ENCODE measurements at regions not wholly inside any gene's neighbourhood (a gene's known extent, or its start where the extent isn't known, plus 50 kb on each side); places are given as distances from the start of the nearest gene placed in this dataset.

DNA sequence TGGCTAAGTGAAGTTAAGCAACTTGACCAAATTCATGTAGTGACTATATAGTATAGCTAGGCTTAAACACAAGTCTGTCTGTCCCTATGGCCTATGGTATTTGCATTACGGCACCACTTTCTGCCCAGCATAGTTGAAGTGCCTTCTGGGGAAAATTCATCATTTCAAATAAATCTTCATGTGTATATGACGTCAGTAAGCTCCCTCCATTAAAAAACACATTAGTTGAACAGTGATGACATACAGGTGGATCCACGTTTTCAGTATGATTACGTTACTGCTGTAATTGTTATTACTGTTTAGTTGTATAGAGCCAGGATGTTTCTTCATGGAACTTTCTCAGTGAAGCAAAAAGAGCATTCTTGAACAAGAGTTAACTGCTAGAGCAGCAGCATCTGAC is 96.2 kb downstream of the TENT5A start:
- no peaks in the 10 kb centered on the region for H3K27me3 ChIP-seq (ENCODE audit: control insufficient read depth in 1 of 2, insufficient read depth in 2 of 2, low read length in 2 of 2)
- H3K36me3 ChIP-seq (ENCODE audit: control insufficient read depth in 2 of 2, insufficient read depth in 2 of 2, low read length in 2 of 2), result peaks cover 0 to 4% of the 10 kb centered on the region in 2 donors
- H3K4me3 ChIP-seq (ENCODE audit: low read length in 2 of 2), result no peak overlapping the region
- no peak overlapping the region for H3K27ac ChIP-seq (ENCODE audit: low read length)
- H3K9me3 ChIP-seq (ENCODE audit: control insufficient read depth in 2 of 2, low read length in 2 of 2), result no peaks in the 10 kb centered on the region
- H3K9ac ChIP-seq (ENCODE audit: low read length in 2 of 2), result no peak overlapping the region
- no peaks in the 10 kb centered on the region for H3K4me1 ChIP-seq (ENCODE audit: control insufficient read depth, insufficient read depth, low read length)

DNA sequence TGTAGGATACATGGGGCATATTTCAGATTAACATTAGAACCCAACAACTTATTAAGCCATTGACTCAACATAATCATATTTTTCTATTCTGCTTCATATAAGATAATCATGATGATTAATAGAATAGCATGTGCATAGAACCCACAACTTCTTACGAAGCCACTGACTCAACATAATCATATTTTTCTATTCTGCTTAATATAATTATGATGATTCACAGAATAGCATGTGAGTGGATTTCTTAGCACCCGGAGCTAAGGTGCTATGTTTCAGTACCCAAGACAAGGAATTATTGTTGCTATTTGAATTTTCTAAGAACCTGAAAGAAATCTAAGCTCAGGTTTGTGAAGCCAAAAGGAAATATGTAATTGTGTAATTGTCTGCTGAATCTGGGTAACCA is 96.8 kb downstream of the TENT5A start:
- Histone ChIP-seq H3K9me3 (ENCODE audit: control insufficient read depth in 2 of 2, low read length in 2 of 2) (no peaks in the 10 kb centered on the region), H3K27me3 (ENCODE audit: control insufficient read depth in 1 of 2, insufficient read depth in 2 of 2, low read length in 2 of 2) (no peaks in the 10 kb centered on the region), H3K27ac (ENCODE audit: low read length) (no peak overlapping the region), H3K4me3 (ENCODE audit: low read length in 2 of 2) (no peak overlapping the region), H3K9ac (ENCODE audit: low read length in 2 of 2) (no peak overlapping the region), H3K4me1 (ENCODE audit: control insufficient read depth, insufficient read depth, low read length) (no peaks in the 10 kb centered on the region), H3K36me3 (ENCODE audit: control insufficient read depth in 2 of 2, insufficient read depth in 2 of 2, low read length in 2 of 2) (peaks cover 0 to 4% of the 10 kb centered on the region in 2 donors)

- no peak overlapping the region for H3K9ac ChIP-seq (ENCODE audit: low read length in 2 of 2)
- no peak overlapping the region for H3K27ac ChIP-seq (ENCODE audit: low read length)
- H3K9me3 ChIP-seq (ENCODE audit: control insufficient read depth in 2 of 2, low read length in 2 of 2), result no peaks in the 10 kb centered on the region
- no peaks in the 10 kb centered on the region for H3K36me3 ChIP-seq (ENCODE audit: control insufficient read depth in 2 of 2, insufficient read depth in 2 of 2, low read length in 2 of 2)
- no peak overlapping the region for H3K4me3 ChIP-seq (ENCODE audit: low read length in 2 of 2)
- no peaks in the 10 kb centered on the region for H3K27me3 ChIP-seq (ENCODE audit: control insufficient read depth in 1 of 2, insufficient read depth in 2 of 2, low read length in 2 of 2)
- H3K4me1 ChIP-seq (ENCODE audit: control insufficient read depth, insufficient read depth, low read length), result no peaks in the 10 kb centered on the region
Measured at GRCh38 chr6:81648502-81648901, 104.0 kb downstream of the TENT5A start.

DNA sequence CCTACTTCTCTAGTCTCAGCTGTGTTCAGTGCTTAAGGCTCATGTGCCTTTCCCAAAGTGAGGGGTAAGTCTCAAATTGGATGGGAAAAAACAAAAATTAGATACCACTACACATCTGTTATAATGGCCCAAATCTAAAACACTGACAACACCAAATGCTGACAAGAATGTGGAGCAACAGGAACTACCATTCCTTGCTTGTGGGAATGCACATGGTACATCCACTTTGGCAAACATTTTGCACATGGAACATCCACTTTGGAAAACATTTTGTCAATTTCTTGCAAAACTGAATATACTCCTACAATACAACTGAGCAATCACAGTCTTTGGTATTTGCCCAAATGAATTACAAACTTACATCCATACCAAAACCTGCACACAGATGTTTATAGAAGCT is 109.3 kb downstream of the TENT5A start:
- H3K27me3 ChIP-seq (ENCODE audit: control insufficient read depth in 1 of 2, insufficient read depth in 2 of 2, low read length in 2 of 2), result no peaks in the 10 kb centered on the region
- no peaks in the 10 kb centered on the region for H3K9me3 ChIP-seq (ENCODE audit: control insufficient read depth in 2 of 2, low read length in 2 of 2)
- no peak overlapping the region for H3K4me3 ChIP-seq (ENCODE audit: low read length in 2 of 2)
- no peaks in the 10 kb centered on the region for H3K36me3 ChIP-seq (ENCODE audit: control insufficient read depth in 2 of 2, insufficient read depth in 2 of 2, low read length in 2 of 2)
- H3K9ac ChIP-seq (ENCODE audit: low read length in 2 of 2), result no peak overlapping the region
- no peaks in the 10 kb centered on the region for H3K4me1 ChIP-seq (ENCODE audit: control insufficient read depth, insufficient read depth, low read length)
- no peak overlapping the region for H3K27ac ChIP-seq (ENCODE audit: low read length)

DNA sequence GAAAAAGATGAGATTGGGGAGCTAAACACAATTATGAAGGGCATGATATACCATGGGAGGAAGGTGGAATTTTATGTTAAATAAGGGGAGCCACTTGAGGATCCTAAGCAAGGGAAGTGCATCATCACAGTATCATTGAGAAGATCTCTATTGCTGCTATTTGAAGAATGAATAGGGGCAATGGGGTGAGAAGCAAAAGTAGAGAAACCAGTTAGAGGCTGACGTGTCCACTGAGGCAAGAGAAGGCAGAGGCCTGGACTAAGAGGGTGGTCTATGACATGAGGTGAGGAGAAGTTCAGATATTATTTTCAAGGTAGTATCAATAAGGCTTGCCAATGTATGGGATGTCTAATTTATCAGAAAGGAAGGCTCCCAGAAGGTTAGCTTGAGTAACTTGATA is 111.6 kb downstream of the TENT5A start:
- H3K9me3 ChIP-seq (ENCODE audit: control insufficient read depth in 2 of 2, low read length in 2 of 2), result no peaks in the 10 kb centered on the region

GRCh38 chr6:81640126-81640525 is 112.4 kb downstream of the TENT5A start:
- Histone ChIP-seq H3K27ac (ENCODE audit: low read length) (no peak overlapping the region), H3K36me3 (ENCODE audit: control insufficient read depth in 2 of 2, insufficient read depth in 2 of 2, low read length in 2 of 2) (no peaks in the 10 kb centered on the region), H3K27me3 (ENCODE audit: control insufficient read depth in 1 of 2, insufficient read depth in 2 of 2, low read length in 2 of 2) (no peaks in the 10 kb centered on the region), H3K9ac (ENCODE audit: low read length in 2 of 2) (no peak overlapping the region), H3K4me3 (ENCODE audit: low read length in 2 of 2) (no peak overlapping the region), H3K9me3 (ENCODE audit: control insufficient read depth in 2 of 2, low read length in 2 of 2) (no peaks in the 10 kb centered on the region), H3K4me1 (ENCODE audit: control insufficient read depth, insufficient read depth, low read length) (no peaks in the 10 kb centered on the region)

More for the DNA sequence above, 111.6 kb downstream of the TENT5A start:
- H3K9ac ChIP-seq (ENCODE audit: low read length in 2 of 2), result no peak overlapping the region
- no peaks in the 10 kb centered on the region for H3K36me3 ChIP-seq (ENCODE audit: control insufficient read depth in 2 of 2, insufficient read depth in 2 of 2, low read length in 2 of 2)
- H3K4me3 ChIP-seq (ENCODE audit: low read length in 2 of 2), result no peak overlapping the region
- H3K27ac ChIP-seq (ENCODE audit: low read length), result no peak overlapping the region
- no peaks in the 10 kb centered on the region for H3K4me1 ChIP-seq (ENCODE audit: control insufficient read depth, insufficient read depth, low read length)
- H3K27me3 ChIP-seq (ENCODE audit: control insufficient read depth in 1 of 2, insufficient read depth in 2 of 2, low read length in 2 of 2), result no peaks in the 10 kb centered on the region

GRCh38 chr6:81638366-81638765 is 114.1 kb downstream of the TENT5A start:
- H3K27me3 ChIP-seq (ENCODE audit: control insufficient read depth in 1 of 2, insufficient read depth in 2 of 2, low read length in 2 of 2), result no peaks in the 10 kb centered on the region
- H3K4me1 ChIP-seq (ENCODE audit: control insufficient read depth, insufficient read depth, low read length), result no peaks in the 10 kb centered on the region
- no peaks in the 10 kb centered on the region for H3K9me3 ChIP-seq (ENCODE audit: control insufficient read depth in 2 of 2, low read length in 2 of 2)
- H3K36me3 ChIP-seq (ENCODE audit: control insufficient read depth in 2 of 2, insufficient read depth in 2 of 2, low read length in 2 of 2), result no peaks in the 10 kb centered on the region
- no peak overlapping the region for H3K27ac ChIP-seq (ENCODE audit: low read length)
- H3K9ac ChIP-seq (ENCODE audit: low read length in 2 of 2), result no peak overlapping the region
- no peak overlapping the region for H3K4me3 ChIP-seq (ENCODE audit: low read length in 2 of 2)

- no peaks in the 10 kb centered on the region for H3K4me1 ChIP-seq (ENCODE audit: control insufficient read depth, insufficient read depth, low read length)
- H3K36me3 ChIP-seq (ENCODE audit: control insufficient read depth in 2 of 2, insufficient read depth in 2 of 2, low read length in 2 of 2), result no peaks in the 10 kb centered on the region
- H3K27me3 ChIP-seq (ENCODE audit: control insufficient read depth in 1 of 2, insufficient read depth in 2 of 2, low read length in 2 of 2), result no peaks in the 10 kb centered on the region
- H3K9me3 ChIP-seq (ENCODE audit: control insufficient read depth in 2 of 2, low read length in 2 of 2), result no peaks in the 10 kb centered on the region
- no peak overlapping the region for H3K27ac ChIP-seq (ENCODE audit: low read length)
- no peak overlapping the region for H3K9ac ChIP-seq (ENCODE audit: low read length in 2 of 2)
- H3K4me3 ChIP-seq (ENCODE audit: low read length in 2 of 2), result no peak overlapping the region
Measured at GRCh38 chr6:81636930-81637568, 115.4 kb downstream of the TENT5A start.

DNA sequence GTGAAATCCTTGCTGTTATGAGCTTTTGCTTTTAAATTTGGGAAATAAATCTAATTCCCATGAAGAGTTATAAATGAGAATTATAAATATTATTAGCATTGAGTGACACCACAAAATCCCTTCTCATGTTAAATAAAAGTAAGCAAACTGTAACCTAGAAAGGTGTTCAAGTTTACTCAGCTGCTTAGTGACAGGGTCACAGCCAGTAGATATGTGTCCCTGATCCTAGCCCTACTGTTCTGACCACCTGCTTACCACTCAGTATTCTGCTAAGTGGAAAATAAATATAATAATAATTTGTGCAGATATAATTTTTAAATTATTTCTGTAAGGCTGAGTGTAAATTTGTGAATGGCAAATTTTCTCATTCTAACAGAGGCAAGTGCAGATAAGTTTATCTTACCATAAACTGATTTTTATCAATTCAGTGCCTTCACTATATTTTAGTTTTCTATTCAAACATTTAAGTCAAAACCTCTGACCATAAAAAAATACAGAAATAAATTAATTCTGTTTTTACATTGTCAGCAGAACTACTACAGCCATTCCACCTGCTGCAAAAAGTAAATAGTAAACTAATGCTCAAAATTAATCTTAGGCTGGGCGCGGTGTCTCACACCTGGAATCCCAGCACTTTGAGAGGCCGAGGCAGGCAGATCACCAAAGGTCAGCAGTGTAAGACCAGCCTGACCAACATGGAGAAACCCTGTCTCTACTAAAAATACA is 118.2 kb downstream of the TENT5A start:
- Histone ChIP-seq H3K27me3 (ENCODE audit: control insufficient read depth in 1 of 2, insufficient read depth in 2 of 2, low read length in 2 of 2) (no peaks in the 10 kb centered on the region), H3K36me3 (ENCODE audit: control insufficient read depth in 2 of 2, insufficient read depth in 2 of 2, low read length in 2 of 2) (no peaks in the 10 kb centered on the region), H3K9ac (ENCODE audit: low read length in 2 of 2) (no peak overlapping the region), H3K27ac (ENCODE audit: low read length) (no peak overlapping the region), H3K4me1 (ENCODE audit: control insufficient read depth, insufficient read depth, low read length) (no peaks in the 10 kb centered on the region), H3K9me3 (ENCODE audit: control insufficient read depth in 2 of 2, low read length in 2 of 2) (no peaks in the 10 kb centered on the region), H3K4me3 (ENCODE audit: low read length in 2 of 2) (no peak overlapping the region)

DNA sequence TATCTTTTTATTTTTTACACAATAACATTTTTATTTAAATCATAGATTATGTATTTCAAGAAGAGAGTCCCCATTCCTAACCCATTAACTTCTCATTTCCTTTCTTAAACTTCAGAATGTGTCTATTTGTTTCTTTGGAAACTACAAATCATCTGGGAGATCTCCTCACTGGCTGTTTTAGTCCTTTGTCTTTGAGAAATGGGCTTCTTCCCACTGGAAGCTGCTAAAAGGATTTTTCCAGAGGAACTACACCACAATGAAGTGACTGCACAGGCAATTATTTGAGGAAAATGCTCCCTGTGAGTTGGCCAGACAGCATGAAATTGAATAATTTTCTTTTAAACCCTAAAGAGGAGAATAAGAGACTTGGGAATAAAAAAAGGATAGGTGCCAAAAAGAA is 119.1 kb downstream of the TENT5A start:
- H3K4me3 ChIP-seq (ENCODE audit: low read length in 2 of 2), result no peak overlapping the region
- no peaks in the 10 kb centered on the region for H3K4me1 ChIP-seq (ENCODE audit: control insufficient read depth, insufficient read depth, low read length)
- H3K9me3 ChIP-seq (ENCODE audit: control insufficient read depth in 2 of 2, low read length in 2 of 2), result no peaks in the 10 kb centered on the region
- no peaks in the 10 kb centered on the region for H3K36me3 ChIP-seq (ENCODE audit: control insufficient read depth in 2 of 2, insufficient read depth in 2 of 2, low read length in 2 of 2)
- H3K27me3 ChIP-seq (ENCODE audit: control insufficient read depth in 1 of 2, insufficient read depth in 2 of 2, low read length in 2 of 2), result no peaks in the 10 kb centered on the region
- H3K9ac ChIP-seq (ENCODE audit: low read length in 2 of 2), result no peak overlapping the region
- no peak overlapping the region for H3K27ac ChIP-seq (ENCODE audit: low read length)

DNA sequence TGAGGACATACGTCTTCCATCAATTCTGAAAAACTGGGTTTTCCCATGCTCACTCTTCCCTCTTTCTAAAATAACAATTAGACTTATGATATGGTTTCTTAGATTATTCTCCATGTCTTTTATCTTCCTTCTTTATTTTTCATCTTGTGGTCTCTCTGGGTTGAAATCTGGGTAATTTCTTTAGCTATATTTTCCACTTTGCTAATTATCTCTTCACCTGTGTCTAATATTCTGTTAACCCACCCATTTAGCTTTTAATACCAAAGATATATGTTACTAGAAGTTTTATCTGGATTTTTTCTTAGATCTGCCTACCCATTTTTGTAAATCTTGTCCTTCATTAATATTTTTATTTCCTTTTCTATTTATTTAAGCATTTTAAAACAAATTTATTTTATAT is 121.8 kb downstream of the TENT5A start:
- H3K36me3 ChIP-seq (ENCODE audit: control insufficient read depth in 2 of 2, insufficient read depth in 2 of 2, low read length in 2 of 2), result no peaks in the 10 kb centered on the region
- no peaks in the 10 kb centered on the region for H3K4me1 ChIP-seq (ENCODE audit: control insufficient read depth, insufficient read depth, low read length)
- no peak overlapping the region for H3K9ac ChIP-seq (ENCODE audit: low read length in 2 of 2)
- no peak overlapping the region for H3K4me3 ChIP-seq (ENCODE audit: low read length in 2 of 2)
- H3K27me3 ChIP-seq (ENCODE audit: control insufficient read depth in 1 of 2, insufficient read depth in 2 of 2, low read length in 2 of 2), result no peaks in the 10 kb centered on the region
- H3K9me3 ChIP-seq (ENCODE audit: control insufficient read depth in 2 of 2, low read length in 2 of 2), result no peaks in the 10 kb centered on the region
- no peak overlapping the region for H3K27ac ChIP-seq (ENCODE audit: low read length)
